Inferior parietal cortex (tissue), 1 donor: ENCODE measurements at regions not wholly inside any gene's neighbourhood (a gene's known extent, or its start where the extent isn't known, plus 50 kb on each side); places are given as distances from the start of the nearest gene placed in this dataset.
"Not testable (repeated sequence)": the region's sequence is repeated elsewhere in the genome, so short reads cannot be mapped to it uniquely, and the experiment has no call there.

Experiments used
- DNase-seq: peaks from one replicate; pipeline ENCODE4 v3.0.0-alpha.2; 2016; ENCODE audit errors: extremely low spot score

- DNase-seq, result peak; percentile 71
Measured at GRCh38 chr3:161914703-161915417, 418.3 kb downstream of the OTOL1 start.

GRCh38 chr3:161915418-161915750 lies 418.8 kb downstream of the OTOL1 start:
- DNase-seq, result no peak

- DNase-seq, result no peak
Measured at GRCh38 chr3:161920196-161920595, 423.6 kb downstream of the OTOL1 start.

- DNase-seq, result no peak
Measured at GRCh38 chr3:161925749-161926360, 429.2 kb downstream of the OTOL1 start.

GRCh38 chr3:161927131-161927530 lies 430.5 kb downstream of the OTOL1 start:
- no peak for DNase-seq

- no peak for DNase-seq
Measured at GRCh38 chr3:161939918-161940620, 443.5 kb downstream of the OTOL1 start.

- DNase-seq, result no peak
Measured at GRCh38 chr3:161940621-161940965, 444.0 kb downstream of the OTOL1 start.

- no peak for DNase-seq
Measured at GRCh38 chr3:161941891-161942290, 445.3 kb downstream of the OTOL1 start.

GRCh38 chr3:161943801-161944345 lies 447.3 kb downstream of the OTOL1 start:
- DNase-seq, result not testable (repeated sequence)

- DNase-seq, result no peak
Measured at GRCh38 chr3:161946443-161946960, 449.9 kb downstream of the OTOL1 start.

- no peak for DNase-seq
Measured at GRCh38 chr3:161950318-161950868, 453.8 kb downstream of the OTOL1 start.

- DNase-seq, result no peak
Measured at GRCh38 chr3:161957467-161957866, 460.9 kb downstream of the OTOL1 start.

- DNase-seq, result no peak
Measured at GRCh38 chr3:161964857-161965256, 468.2 kb downstream of the OTOL1 start.

GRCh38 chr3:161969867-161970266 lies 473.3 kb downstream of the OTOL1 start:
- DNase-seq, result no peak

- no peak for DNase-seq
Measured at GRCh38 chr3:161975201-161975600, 478.6 kb downstream of the OTOL1 start.

- DNase-seq, result no peak
Measured at GRCh38 chr3:161977063-161977462, 480.5 kb downstream of the OTOL1 start.

GRCh38 chr3:161977850-161978249 lies 481.2 kb downstream of the OTOL1 start:
- no peak for DNase-seq

GRCh38 chr3:161987933-161988332 lies 491.3 kb downstream of the OTOL1 start:
- no peak for DNase-seq

GRCh38 chr3:161989012-161989411 lies 492.4 kb downstream of the OTOL1 start:
- no peak for DNase-seq

GRCh38 chr3:161990036-161990435 lies 493.4 kb downstream of the OTOL1 start:
- DNase-seq, result no peak

- no peak for DNase-seq
Measured at GRCh38 chr3:161991901-161992540, 495.4 kb downstream of the OTOL1 start.

- DNase-seq, result no peak
Measured at GRCh38 chr3:161999846-162000245, 503.2 kb downstream of the OTOL1 start.
